ENCODE measurements at regions not wholly inside any gene's neighbourhood (a gene's known extent, or its start where the extent isn't known, plus 50 kb on each side); places are given as distances from the start of the nearest gene placed in this dataset.

- Histone ChIP-seq H3K27ac (no peak overlapping the region), H3K36me3 (replicated peaks in 1 of 2) (no peaks in the 10 kb centered on the region), H3K9me3 (replicated peaks in 1 of 3) (no peaks in the 10 kb centered on the region), H3K27me3 (no peaks in the 10 kb centered on the region), H3K4me1 (replicated peaks in 1 of 2) (no peaks in the 10 kb centered on the region), H3K4me3 (no peak overlapping the region)
- 57 to 75% (median 67%) methylated on average over 4 of the region's 4 CpGs for WGBS, 4 donors
- TF ChIP-seq CTCF (IDR thresholded peaks at IDR 0.05) (no peak), POLR2A (IDR thresholded peaks at IDR 0.05) (no peak)
- intact Hi-C loops (cut with DNase I), result no loop called here
- no peak for DNase-seq
Observed at GRCh38 chr4:136557396-136557795, 974.9 kb downstream of the PCDH18 start.

- Histone ChIP-seq H3K36me3 (replicated peaks in 1 of 2) (no peaks in the 10 kb centered on the region), H3K4me3 (no peak overlapping the region), H3K27ac (no peak overlapping the region), H3K4me1 (replicated peaks in 1 of 2) (no peaks in the 10 kb centered on the region), H3K9me3 (replicated peaks in 1 of 3) (no peaks in the 10 kb centered on the region), H3K27me3 (no peaks in the 10 kb centered on the region)
- intact Hi-C loops (cut with DNase I), result no loop called here
- no peak for TF ChIP-seq CTCF (IDR thresholded peaks at IDR 0.05)
- no peak for DNase-seq
Observed at GRCh38 chr4:136554033-136554432, 978.3 kb downstream of the PCDH18 start.

GRCh38 chr4:136551753-136552152 is 980.5 kb downstream of the PCDH18 start:
- no peaks in the 10 kb centered on the region for H3K27me3 ChIP-seq
- no peak overlapping the region for H3K27ac ChIP-seq
- WGBS, 4 donors, result 60 to 74% (median 63%) methylated on average over 1 of the region's 1 CpG
- TF ChIP-seq POLR2A (IDR thresholded peaks at IDR 0.05) (no peak), CTCF (IDR thresholded peaks at IDR 0.05) (no peak)
- H3K4me1 ChIP-seq (replicated peaks in 1 of 2), result no peaks in the 10 kb centered on the region
- no peak overlapping the region for H3K4me3 ChIP-seq
- no peak for DNase-seq
- intact Hi-C loops (cut with DNase I), result no loop called here
- no peaks in the 10 kb centered on the region for H3K36me3 ChIP-seq (replicated peaks in 1 of 2)
- H3K9me3 ChIP-seq (replicated peaks in 1 of 3), result no peaks in the 10 kb centered on the region

GRCh38 chr4:136540747-136541146 is 991.5 kb downstream of the PCDH18 start:
- TF ChIP-seq POLR2A (IDR thresholded peaks at IDR 0.05) (no peak), CTCF (IDR thresholded peaks at IDR 0.05) (no peak)
- no peaks in the 10 kb centered on the region for H3K4me1 ChIP-seq (replicated peaks in 1 of 2)
- H3K27me3 ChIP-seq, result no peaks in the 10 kb centered on the region
- H3K27ac ChIP-seq, result no peak overlapping the region
- H3K4me3 ChIP-seq, result no peak overlapping the region
- no peaks in the 10 kb centered on the region for H3K36me3 ChIP-seq (replicated peaks in 1 of 2)
- H3K9me3 ChIP-seq (replicated peaks in 1 of 3), result no peaks in the 10 kb centered on the region
- DNase-seq, result no peak
- 83 to 93% (median 90%) methylated on average over 2 of the region's 2 CpGs for WGBS, 4 donors
- intact Hi-C loops (cut with DNase I), result no loop called here
